ENCODE measurements at regions not wholly inside any gene's neighbourhood (a gene's known extent, or its start where the extent isn't known, plus 50 kb on each side); places are given as distances from the start of the nearest gene placed in this dataset.

DNA sequence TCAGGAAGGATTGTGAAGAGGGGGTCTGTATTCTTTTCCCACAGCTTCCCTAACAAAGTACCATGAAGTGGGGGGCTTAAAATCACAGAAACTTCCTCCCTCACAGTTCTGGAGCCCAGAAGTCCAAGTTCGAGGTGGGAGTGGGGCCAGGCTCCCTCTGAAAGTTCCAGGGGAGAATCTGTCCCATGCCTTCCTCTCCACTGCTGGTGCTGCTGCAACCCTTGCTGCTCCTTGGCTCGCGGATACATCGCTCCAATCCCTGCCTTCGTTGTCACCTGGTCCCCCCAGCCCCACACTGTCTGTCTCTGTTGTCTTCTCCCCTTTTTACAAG lies 134.1 kb downstream of the DDX1 start:
- DNase-seq (ENCODE audit: low read depth in 1 of 2, low spot score in 1 of 2), result no peak
- TF ChIP-seq SPI1 (IDR thresholded peaks at IDR 0.05; ENCODE audit: borderline replicate concordance, low read depth), result no peak
- TF ChIP-seq, protein P1, sequence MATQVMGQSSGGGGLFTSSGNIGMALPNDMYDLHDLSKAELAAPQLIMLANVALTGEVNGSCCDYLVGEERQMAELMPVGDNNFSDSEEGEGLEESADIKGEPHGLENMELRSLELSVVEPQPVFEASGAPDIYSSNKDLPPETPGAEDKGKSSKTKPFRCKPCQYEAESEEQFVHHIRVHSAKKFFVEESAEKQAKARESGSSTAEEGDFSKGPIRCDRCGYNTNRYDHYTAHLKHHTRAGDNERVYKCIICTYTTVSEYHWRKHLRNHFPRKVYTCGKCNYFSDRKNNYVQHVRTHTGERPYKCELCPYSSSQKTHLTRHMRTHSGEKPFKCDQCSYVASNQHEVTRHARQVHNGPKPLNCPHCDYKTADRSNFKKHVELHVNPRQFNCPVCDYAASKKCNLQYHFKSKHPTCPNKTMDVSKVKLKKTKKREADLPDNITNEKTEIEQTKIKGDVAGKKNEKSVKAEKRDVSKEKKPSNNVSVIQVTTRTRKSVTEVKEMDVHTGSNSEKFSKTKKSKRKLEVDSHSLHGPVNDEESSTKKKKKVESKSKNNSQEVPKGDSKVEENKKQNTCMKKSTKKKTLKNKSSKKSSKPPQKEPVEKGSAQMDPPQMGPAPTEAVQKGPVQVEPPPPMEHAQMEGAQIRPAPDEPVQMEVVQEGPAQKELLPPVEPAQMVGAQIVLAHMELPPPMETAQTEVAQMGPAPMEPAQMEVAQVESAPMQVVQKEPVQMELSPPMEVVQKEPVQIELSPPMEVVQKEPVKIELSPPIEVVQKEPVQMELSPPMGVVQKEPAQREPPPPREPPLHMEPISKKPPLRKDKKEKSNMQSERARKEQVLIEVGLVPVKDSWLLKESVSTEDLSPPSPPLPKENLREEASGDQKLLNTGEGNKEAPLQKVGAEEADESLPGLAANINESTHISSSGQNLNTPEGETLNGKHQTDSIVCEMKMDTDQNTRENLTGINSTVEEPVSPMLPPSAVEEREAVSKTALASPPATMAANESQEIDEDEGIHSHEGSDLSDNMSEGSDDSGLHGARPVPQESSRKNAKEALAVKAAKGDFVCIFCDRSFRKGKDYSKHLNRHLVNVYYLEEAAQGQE (IDR thresholded peaks at IDR 0.05; ENCODE audit: insufficient replicate concordance, low read depth), result no peak
- TF ChIP-seq POLR2AphosphoS5 (IDR thresholded peaks at IDR 0.05; ENCODE audit: low read depth), result no peak
- no peak overlapping the region for H3K27ac ChIP-seq (replicated peaks)
- no peak overlapping the region for H3K4me3 ChIP-seq (replicated peaks; ENCODE audit: insufficient read depth, low read length)
- no peaks in the 10 kb centered on the region for H3K27me3 ChIP-seq (ENCODE audit: insufficient read depth, poor library complexity, severe bottlenecking)

DNA sequence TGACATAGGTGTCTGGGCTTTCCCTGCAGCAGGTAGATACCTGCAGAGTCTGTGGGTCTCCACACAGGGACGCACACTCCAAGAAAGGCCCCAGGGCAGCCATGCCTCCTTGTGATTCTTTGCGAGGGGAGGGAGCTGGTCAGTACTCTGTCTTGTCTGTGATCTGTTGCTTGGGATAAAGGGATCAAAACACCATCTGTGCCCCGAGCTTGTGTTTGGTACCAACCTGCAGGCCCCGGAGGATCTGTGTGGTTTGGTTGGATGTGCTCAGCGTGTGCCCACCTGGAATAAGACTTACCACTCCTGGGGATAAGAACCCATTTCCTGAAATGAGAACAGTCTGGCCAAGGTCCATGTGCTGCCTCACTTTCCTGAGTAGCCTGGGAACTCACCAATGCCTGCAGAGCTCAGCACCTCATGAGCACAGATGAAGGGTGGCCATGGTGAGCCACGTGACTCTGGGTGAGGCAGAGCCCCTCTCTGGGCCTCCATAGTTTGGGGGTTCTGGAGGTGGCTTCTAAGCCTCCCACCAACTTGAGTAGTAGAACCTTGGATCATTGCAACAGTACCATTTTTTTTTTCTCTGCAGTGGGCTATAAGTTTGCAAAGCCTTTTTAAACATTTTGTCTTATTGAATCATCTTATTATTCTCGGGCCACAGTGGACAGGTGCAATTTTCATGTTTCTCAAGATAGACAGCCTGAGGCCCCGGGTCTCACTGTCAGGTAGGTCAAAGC lies 134.8 kb downstream of the DDX1 start:
- no peaks in the 10 kb centered on the region for H3K27me3 ChIP-seq (ENCODE audit: insufficient read depth, poor library complexity, severe bottlenecking)
- TF ChIP-seq SPI1 (IDR thresholded peaks at IDR 0.05; ENCODE audit: borderline replicate concordance, low read depth), result no peak
- no peak for TF ChIP-seq GABPA (IDR thresholded peaks at IDR 0.05; ENCODE audit: low read depth)
- TF ChIP-seq, protein P2, sequence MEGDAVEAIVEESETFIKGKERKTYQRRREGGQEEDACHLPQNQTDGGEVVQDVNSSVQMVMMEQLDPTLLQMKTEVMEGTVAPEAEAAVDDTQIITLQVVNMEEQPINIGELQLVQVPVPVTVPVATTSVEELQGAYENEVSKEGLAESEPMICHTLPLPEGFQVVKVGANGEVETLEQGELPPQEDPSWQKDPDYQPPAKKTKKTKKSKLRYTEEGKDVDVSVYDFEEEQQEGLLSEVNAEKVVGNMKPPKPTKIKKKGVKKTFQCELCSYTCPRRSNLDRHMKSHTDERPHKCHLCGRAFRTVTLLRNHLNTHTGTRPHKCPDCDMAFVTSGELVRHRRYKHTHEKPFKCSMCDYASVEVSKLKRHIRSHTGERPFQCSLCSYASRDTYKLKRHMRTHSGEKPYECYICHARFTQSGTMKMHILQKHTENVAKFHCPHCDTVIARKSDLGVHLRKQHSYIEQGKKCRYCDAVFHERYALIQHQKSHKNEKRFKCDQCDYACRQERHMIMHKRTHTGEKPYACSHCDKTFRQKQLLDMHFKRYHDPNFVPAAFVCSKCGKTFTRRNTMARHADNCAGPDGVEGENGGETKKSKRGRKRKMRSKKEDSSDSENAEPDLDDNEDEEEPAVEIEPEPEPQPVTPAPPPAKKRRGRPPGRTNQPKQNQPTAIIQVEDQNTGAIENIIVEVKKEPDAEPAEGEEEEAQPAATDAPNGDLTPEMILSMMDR (IDR thresholded peaks at IDR 0.05; ENCODE audit: insufficient read depth, low read length), result no peak
- TF ChIP-seq POLR2AphosphoS5 (IDR thresholded peaks at IDR 0.05; ENCODE audit: low read depth), result no peak
- TF ChIP-seq, protein P1 (IDR thresholded peaks at IDR 0.05; ENCODE audit: insufficient replicate concordance, low read depth), result no peak
- no peak overlapping the region for H3K27ac ChIP-seq (replicated peaks)
- H3K4me3 ChIP-seq (replicated peaks; ENCODE audit: insufficient read depth, low read length), result no peak overlapping the region
- no peak for DNase-seq (ENCODE audit: low read depth in 1 of 2, low spot score in 1 of 2)

GRCh38 chr2:15727396-15728244 lies 136.0 kb downstream of the DDX1 start:
- Histone ChIP-seq H3K27ac (replicated peaks) (no peak overlapping the region), H3K4me3 (replicated peaks; ENCODE audit: insufficient read depth, low read length) (no peak overlapping the region), H3K27me3 (ENCODE audit: insufficient read depth, poor library complexity, severe bottlenecking) (no peaks in the 10 kb centered on the region)
- TF ChIP-seq SPI1 (IDR thresholded peaks at IDR 0.05; ENCODE audit: borderline replicate concordance, low read depth), result no peak
- TF ChIP-seq GABPA (IDR thresholded peaks at IDR 0.05; ENCODE audit: low read depth), result no peak
- TF ChIP-seq, protein P2 (IDR thresholded peaks at IDR 0.05; ENCODE audit: insufficient read depth, low read length), result no peak
- no peak for TF ChIP-seq POLR2AphosphoS5 (IDR thresholded peaks at IDR 0.05; ENCODE audit: low read depth)
- TF ChIP-seq, protein P1 (IDR thresholded peaks at IDR 0.05; ENCODE audit: insufficient replicate concordance, low read depth), result no peak
- no peak for DNase-seq (ENCODE audit: low read depth in 1 of 2, low spot score in 1 of 2)

Data from HL-60 (cell line).